ENCODE measurements at regions not wholly inside any gene's neighbourhood (a gene's known extent, or its start where the extent isn't known, plus 50 kb on each side); places are given as distances from the start of the nearest gene placed in this dataset.
"Not testable (repeated sequence)": the region's sequence is repeated elsewhere in the genome, so short reads cannot be mapped to it uniquely, and the experiment has no call there.

DNA sequence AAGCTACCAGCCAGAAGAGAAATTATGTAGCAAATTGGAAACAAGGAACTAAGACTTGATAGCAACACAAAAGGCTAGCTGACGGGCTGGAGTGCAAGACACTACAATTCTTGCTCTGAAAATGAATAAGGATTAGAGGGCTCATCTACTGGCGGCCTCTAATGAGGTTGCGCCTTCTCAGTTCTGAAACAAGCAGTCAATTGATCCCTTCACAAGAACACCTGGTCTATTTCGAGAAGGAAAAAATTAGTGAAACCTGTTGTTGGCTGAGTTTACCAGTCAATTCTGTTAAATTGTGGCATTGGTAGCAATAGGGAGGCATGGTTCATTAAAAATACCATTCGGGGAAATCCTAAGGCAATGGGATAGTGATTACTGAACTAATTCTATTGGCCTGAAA, 74.8 kb upstream of the JARID2 start:
- DNase-seq (ENCODE audit: low read depth in 2 of 2), result no peak

DNA sequence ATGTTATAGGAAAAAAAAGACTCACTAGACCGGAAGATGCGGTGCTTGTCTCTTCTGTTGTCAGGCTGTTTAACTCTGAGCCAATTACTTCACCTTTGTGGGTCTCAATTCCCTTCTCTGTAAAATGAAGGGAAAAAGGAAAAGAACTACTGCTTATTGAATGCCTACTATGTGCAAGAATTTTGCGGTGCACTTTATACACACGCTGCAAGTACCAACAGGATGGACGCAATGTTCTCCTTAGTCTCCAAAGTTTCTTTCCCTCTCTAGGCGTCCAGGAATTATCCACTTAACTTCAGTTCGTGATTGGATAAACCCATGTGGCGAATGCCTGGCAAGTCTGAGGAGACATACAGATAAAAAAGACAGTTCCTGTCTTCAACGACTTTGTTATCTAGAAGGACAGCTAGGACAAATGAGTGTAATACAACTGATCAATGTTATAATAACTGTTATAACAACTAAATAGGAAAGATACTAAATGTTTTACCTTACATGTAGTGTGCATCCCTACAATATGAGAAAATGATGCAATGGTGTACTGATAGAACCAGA, 69.0 kb upstream of the JARID2 start:
- DNase-seq (ENCODE audit: low read depth in 2 of 2), result no peak

DNA sequence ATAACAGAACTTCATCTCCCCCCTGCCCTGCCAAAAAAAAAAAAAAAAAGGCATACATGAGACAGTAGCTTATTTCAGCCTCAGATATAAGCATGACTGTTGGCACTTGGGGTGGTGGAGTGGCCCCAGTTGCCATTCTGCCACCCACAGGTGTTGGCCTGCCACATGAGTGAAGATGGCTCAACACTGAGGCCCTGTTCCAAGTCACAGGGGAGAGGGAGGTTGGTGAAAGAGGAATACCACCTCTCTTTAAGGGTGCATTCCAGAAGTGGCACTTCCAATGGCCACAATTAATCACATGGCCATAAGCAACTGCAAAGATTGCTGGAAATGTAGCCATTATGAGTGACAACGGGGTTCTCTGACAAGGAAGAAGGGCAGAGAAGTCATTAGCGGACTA, 61.9 kb upstream of the JARID2 start:
- no peak for DNase-seq (ENCODE audit: low read depth in 2 of 2)

DNA sequence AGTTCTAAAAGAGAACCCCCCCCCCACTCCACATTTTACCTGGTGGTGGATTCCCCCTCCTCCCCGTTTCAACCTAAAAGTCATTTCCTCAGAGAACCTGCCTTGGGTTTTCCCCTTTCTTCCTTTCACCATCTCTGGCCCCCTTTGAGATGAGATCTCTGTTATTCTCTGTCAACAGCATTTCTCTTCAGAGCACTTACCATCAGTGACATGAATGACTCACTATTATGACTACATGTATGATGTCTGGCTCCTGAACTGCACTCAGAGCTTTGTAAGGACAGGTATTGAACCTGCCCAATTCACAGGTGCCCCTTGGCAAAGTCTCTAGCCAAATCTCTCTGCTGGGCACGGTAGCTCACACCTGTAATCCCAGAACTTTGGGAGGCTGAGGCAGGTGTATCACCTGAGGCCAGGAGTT, 61.4 kb upstream of the JARID2 start:
- no peak for DNase-seq (ENCODE audit: low read depth in 2 of 2)

DNA sequence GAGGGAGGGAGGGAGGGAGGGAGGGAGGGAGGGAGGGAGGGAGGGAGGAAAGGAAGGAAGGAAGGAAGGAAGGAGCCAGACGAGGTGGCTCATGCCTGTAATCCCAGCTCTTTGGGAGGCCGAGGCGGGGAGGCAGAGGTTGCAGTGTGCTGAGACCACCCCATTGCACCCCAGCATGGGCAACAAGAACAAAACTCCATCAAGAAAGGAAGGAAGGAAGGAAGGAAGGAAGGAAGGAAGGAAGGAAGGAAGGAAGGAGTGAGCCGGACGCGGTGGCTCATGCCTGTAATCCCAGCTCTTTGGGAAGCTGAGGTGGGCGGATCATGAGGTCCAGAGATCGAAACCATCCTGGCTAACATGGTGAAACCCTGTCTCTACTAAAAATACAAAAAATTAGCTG, 60.8 kb upstream of the JARID2 start:
- DNase-seq (ENCODE audit: low read depth in 2 of 2), result not testable (repeated sequence)

DNA sequence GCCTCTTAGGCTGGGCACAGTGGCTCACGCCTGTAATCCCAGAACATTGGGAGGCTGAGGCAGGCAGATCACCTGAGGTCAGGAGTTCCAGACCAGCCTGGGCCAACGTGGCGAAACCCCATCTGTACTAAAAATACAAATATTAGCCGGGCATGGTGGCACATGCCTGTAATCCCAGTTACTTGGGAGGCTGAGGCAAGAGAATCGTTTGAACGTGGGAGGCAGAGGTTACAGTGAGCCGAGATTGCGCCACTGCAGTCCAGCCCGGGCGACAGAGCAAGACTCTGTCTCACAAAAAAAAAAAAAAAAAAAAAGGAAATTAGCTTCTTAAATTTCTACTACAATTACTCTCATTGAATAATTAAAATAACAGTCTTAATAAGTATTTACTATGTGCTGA, 52.4 kb upstream of the JARID2 start:
- not testable (repeated sequence) for DNase-seq (ENCODE audit: low read depth in 2 of 2)

DNA sequence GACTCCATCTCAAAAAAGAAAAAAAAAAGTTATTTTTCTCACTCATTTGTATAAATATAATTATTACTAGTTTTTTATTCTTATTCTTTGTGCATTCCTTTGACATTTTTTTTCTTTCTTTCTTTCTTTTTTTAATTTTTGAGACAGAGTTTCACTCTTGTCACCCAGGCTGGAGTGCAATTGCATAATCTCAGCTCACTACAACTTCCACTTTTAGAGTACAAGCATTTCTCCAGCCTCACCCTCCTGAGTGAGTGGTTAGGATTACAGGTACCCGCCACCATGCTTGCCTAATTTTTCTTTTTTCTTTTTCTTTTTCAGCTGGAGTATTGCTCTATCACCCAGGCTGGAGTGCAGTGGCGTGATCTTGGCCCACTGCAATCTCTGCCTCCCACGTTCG, 51.4 kb upstream of the JARID2 start:
- no peak for DNase-seq (ENCODE audit: low read depth in 2 of 2)
